HFFc6 (cell line): ENCODE measurements at regions not wholly inside any gene's neighbourhood (a gene's known extent, or its start where the extent isn't known, plus 50 kb on each side); places are given as distances from the start of the nearest gene placed in this dataset.

ENCODE experiments used
- DNase-seq: peaks from one replicate; pipeline ENCODE4 v3.0.0-alpha.2; 2018
- H3K27ac Mint-ChIP-seq: 2 replicates; pipeline ENCODE4 v1.8.0; 2020; ENCODE audit warnings: mild to moderate bottlenecking, mixed read lengths
- H3K27me3 Mint-ChIP-seq: 2 replicates; pipeline ENCODE4 v1.8.0; 2021; ENCODE audit warnings: mild to moderate bottlenecking, moderate library complexity, mixed read lengths; ENCODE audit not compliant: insufficient read depth
- H3K36me3 Mint-ChIP-seq: 2 replicates; pipeline ENCODE4 v1.8.0; 2021; ENCODE audit warnings: low read depth, mixed read lengths
- H3K4me1 Mint-ChIP-seq: 2 replicates; pipeline ENCODE4 v1.8.0; 2020; ENCODE audit warnings: low read depth, mixed read lengths
- H3K4me3 Mint-ChIP-seq: 2 replicates; pipeline ENCODE4 v1.8.0; 2020; ENCODE audit warnings: mild to moderate bottlenecking, moderate library complexity, mixed read lengths
- H3K9me3 Mint-ChIP-seq: 2 replicates; pipeline ENCODE4 v1.8.0; 2020; ENCODE audit warnings: mild to moderate bottlenecking, mixed read lengths
- CTCF ChIP-seq: fragments of 200-600 bp; sonication (generic); IDR thresholded peaks from 2 replicates; pipeline ENCODE4 v1.5.0; 2021; ENCODE audit warnings: antibody characterized with exemption, mild to moderate bottlenecking

GRCh38 chr21:34221331-34222030 is 142.3 kb upstream of the KCNE2 start:
- Mint-ChIP-seq H3K9me3 (no peaks in the 10 kb centered on the region), H3K4me1 (no peaks in the 10 kb centered on the region), H3K27me3 (peaks cover 16% of the 10 kb centered on the region), H3K4me3 (no peak overlapping the region), H3K36me3 (no peaks in the 10 kb centered on the region), H3K27ac (no peak overlapping the region)
- DNase-seq: no peak
- TF ChIP-seq CTCF: no peak

GRCh38 chr21:34222031-34222335 is 141.8 kb upstream of the KCNE2 start:
- no peak for TF ChIP-seq CTCF
- no peak overlapping the region for H3K27ac Mint-ChIP-seq
- H3K9me3 Mint-ChIP-seq: no peaks in the 10 kb centered on the region
- H3K4me3 Mint-ChIP-seq: no peak overlapping the region
- no peaks in the 10 kb centered on the region for H3K4me1 Mint-ChIP-seq
- H3K36me3 Mint-ChIP-seq: no peaks in the 10 kb centered on the region
- DNase-seq: no peak
- peaks cover 16% of the 10 kb centered on the region for H3K27me3 Mint-ChIP-seq

- Mint-ChIP-seq H3K27ac (no peak overlapping the region), H3K4me3 (no peak overlapping the region), H3K27me3 (peaks cover 21% of the 10 kb centered on the region), H3K36me3 (no peaks in the 10 kb centered on the region), H3K9me3 (no peaks in the 10 kb centered on the region), H3K4me1 (no peaks in the 10 kb centered on the region)
- no peak for TF ChIP-seq CTCF
- no peak for DNase-seq
Measured at GRCh38 chr21:34223376-34223775, 140.4 kb upstream of the KCNE2 start.

- no peak for DNase-seq
- Mint-ChIP-seq H3K36me3 (no peaks in the 10 kb centered on the region), H3K9me3 (no peaks in the 10 kb centered on the region)
Measured at GRCh38 chr21:34227386-34227852, 136.4 kb upstream of the KCNE2 start.

GRCh38 chr21:34228792-34229191 is 135.0 kb upstream of the KCNE2 start:
- H3K27ac Mint-ChIP-seq: no peak overlapping the region
- no peak overlapping the region for H3K4me3 Mint-ChIP-seq
- DNase-seq: no peak
- no peak for TF ChIP-seq CTCF
- peaks cover 22% of the 10 kb centered on the region for H3K27me3 Mint-ChIP-seq
- no peaks in the 10 kb centered on the region for H3K9me3 Mint-ChIP-seq
- no peaks in the 10 kb centered on the region for H3K36me3 Mint-ChIP-seq
- H3K4me1 Mint-ChIP-seq: no peaks in the 10 kb centered on the region

More at GRCh38 chr21:34227386-34227852, 136.4 kb upstream of the KCNE2 start:
- TF ChIP-seq CTCF: no peak
- H3K4me1 Mint-ChIP-seq: no peaks in the 10 kb centered on the region
- peaks cover 22% of the 10 kb centered on the region for H3K27me3 Mint-ChIP-seq
- H3K4me3 Mint-ChIP-seq: no peak overlapping the region
- no peak overlapping the region for H3K27ac Mint-ChIP-seq
